ENCODE measurements at regions not wholly inside any gene's neighbourhood (a gene's known extent, or its start where the extent isn't known, plus 50 kb on each side); places are given as distances from the start of the nearest gene placed in this dataset.

DNA sequence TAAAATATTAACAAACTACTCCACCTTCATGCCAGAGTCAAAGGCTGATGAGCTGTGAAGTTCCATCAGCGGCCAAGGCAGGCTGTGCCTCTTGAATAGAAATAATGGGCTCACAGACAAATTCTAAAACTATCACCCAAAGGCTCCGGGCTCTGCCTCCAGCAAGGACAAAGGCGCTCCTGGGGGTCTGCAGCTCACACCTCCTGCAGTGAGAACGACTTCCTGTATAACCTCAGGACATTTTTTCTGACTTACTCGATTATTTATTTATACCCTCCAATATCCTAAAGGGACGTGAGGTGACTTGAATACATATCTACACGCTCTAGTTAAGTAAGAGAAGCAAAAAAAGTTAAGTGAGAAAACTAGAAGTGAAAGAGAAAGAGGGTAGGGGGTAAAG is 500.7 kb downstream of the CCSER2 start:
- TF ChIP-seq, protein P1, sequence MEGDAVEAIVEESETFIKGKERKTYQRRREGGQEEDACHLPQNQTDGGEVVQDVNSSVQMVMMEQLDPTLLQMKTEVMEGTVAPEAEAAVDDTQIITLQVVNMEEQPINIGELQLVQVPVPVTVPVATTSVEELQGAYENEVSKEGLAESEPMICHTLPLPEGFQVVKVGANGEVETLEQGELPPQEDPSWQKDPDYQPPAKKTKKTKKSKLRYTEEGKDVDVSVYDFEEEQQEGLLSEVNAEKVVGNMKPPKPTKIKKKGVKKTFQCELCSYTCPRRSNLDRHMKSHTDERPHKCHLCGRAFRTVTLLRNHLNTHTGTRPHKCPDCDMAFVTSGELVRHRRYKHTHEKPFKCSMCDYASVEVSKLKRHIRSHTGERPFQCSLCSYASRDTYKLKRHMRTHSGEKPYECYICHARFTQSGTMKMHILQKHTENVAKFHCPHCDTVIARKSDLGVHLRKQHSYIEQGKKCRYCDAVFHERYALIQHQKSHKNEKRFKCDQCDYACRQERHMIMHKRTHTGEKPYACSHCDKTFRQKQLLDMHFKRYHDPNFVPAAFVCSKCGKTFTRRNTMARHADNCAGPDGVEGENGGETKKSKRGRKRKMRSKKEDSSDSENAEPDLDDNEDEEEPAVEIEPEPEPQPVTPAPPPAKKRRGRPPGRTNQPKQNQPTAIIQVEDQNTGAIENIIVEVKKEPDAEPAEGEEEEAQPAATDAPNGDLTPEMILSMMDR (IDR thresholded peaks at IDR 0.05), result no peak
- no peak for TF ChIP-seq POLR2A (IDR thresholded peaks at IDR 0.05)
- no peak for TF ChIP-seq POLR2AphosphoS5 (IDR thresholded peaks at IDR 0.05)
- no peak for TF ChIP-seq EP300 (IDR thresholded peaks at IDR 0.05)

All from gastroesophageal sphincter (tissue), 3 donors.